HEK293T (cell line): ENCODE measurements at regions not wholly inside any gene's neighbourhood (a gene's known extent, or its start where the extent isn't known, plus 50 kb on each side); places are given as distances from the start of the nearest gene placed in this dataset.

Experiments used
- CTCF ChIA-PET: fragments of 350-600 bp; formaldehyde crosslinking; extraction: SDS; loops from one replicate; lab custom pipeline; 2021; ENCODE audit warnings: antibody characterized with exemption, inconsistent platforms; lab: Yijun Ruan, JAX
- POLR2A ChIA-PET: fragments of 350-600 bp; formaldehyde crosslinking; extraction: SDS; loops from one replicate; lab custom pipeline; 2020; ENCODE audit warnings: antibody characterized with exemption, inconsistent platforms; lab: Yijun Ruan, JAX
- DNase-seq: peaks from one replicate; pipeline ENCODE4 v3.0.0; 2012; ENCODE audit warnings: mixed read lengths; ENCODE audit errors: extremely low spot score
- ARNT ChIP-seq: fragments of 450-650 bp; IDR thresholded peaks from 2 replicates; pipeline ENCODE4 v1.6.1; 2017; ENCODE audit warnings: mild to moderate bottlenecking
- BHLHE40 ChIP-seq: fragments of 450-650 bp; IDR thresholded peaks from 2 replicates; pipeline ENCODE4 v1.6.1; 2016; ENCODE audit warnings: mild to moderate bottlenecking, moderate library complexity, borderline replicate concordance
- CTBP1 ChIP-seq: fragments of 450-650 bp; IDR thresholded peaks from 2 replicates; pipeline ENCODE4 v1.6.1; 2016; ENCODE audit warnings: borderline replicate concordance
- ELF4 ChIP-seq: fragments of 450-650 bp; IDR thresholded peaks from 2 replicates; pipeline ENCODE4 v1.6.1; 2017; ENCODE audit warnings: antibody characterized with exemption
- FOXA1 ChIP-seq: fragments of 450-650 bp; IDR thresholded peaks from 2 replicates; pipeline ENCODE4 v1.6.1; 2016; ENCODE audit warnings: mild to moderate bottlenecking
- FOXK2 ChIP-seq: fragments of 450-650 bp; IDR thresholded peaks from 2 replicates; pipeline ENCODE4 v1.6.1; 2016; ENCODE audit warnings: mild to moderate bottlenecking
- FOXM1 ChIP-seq: fragments of 450-650 bp; IDR thresholded peaks from 2 replicates; pipeline ENCODE4 v1.6.1; 2017; ENCODE audit warnings: mild to moderate bottlenecking, borderline replicate concordance
- HDGF ChIP-seq: fragments of 450-650 bp; IDR thresholded peaks from 2 replicates; pipeline ENCODE4 v1.6.1; 2017; ENCODE audit warnings: antibody characterized with exemption, borderline replicate concordance
- L3MBTL2 ChIP-seq: fragments of 450-650 bp; conservative IDR thresholded peaks from 2 replicates; pipeline ENCODE4 v1.6.1; 2016; ENCODE audit warnings: mild to moderate bottlenecking
- LEF1 ChIP-seq: fragments of 450-650 bp; IDR thresholded peaks from 2 replicates; pipeline ENCODE4 v1.6.1; 2017; ENCODE audit warnings: mild to moderate bottlenecking, borderline replicate concordance
- NFRKB ChIP-seq: fragments of 450-650 bp; IDR thresholded peaks from 2 replicates; pipeline ENCODE4 v1.6.1; 2016; ENCODE audit warnings: mild to moderate bottlenecking, moderate library complexity
- SP1 ChIP-seq: fragments of 450-650 bp; IDR thresholded peaks from 2 replicates; pipeline ENCODE4 v1.6.1; 2017
- SUZ12 ChIP-seq: fragments of 450-650 bp; IDR thresholded peaks from 2 replicates; pipeline ENCODE4 v1.6.1; 2016; ENCODE audit warnings: mild to moderate bottlenecking
- TARDBP ChIP-seq: fragments of 450-650 bp; IDR thresholded peaks from 2 replicates; pipeline ENCODE4 v1.6.1; 2016
- ZNF384 ChIP-seq: fragments of 450-650 bp; IDR thresholded peaks from 2 replicates; pipeline ENCODE4 v1.6.1; 2016
- TF ChIP-seq, protein P1 (sequence below): fragments of 450-650 bp; IDR thresholded peaks from 2 replicates; pipeline ENCODE4 v1.6.1; 2016

DNA sequence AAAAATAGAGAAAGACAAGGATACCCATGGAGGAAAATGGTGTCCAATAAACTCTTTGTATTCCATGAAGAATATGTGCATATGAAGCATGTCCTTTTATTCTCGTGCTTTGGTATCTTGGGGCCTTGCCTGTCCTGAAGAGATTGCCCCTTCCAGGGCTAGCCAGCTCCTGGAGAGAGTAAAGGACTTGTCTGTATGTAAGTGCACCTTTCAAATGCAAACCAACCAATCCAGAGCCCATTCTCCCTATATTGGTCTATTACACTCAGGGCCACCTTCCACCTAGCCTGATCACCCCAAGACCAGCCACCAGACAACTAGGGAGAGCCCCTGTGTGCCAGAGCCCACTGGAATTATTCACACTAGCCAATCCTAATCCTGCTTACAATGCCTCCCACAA lies 221.6 kb downstream of the CD83 start:
- DNase-seq, result no peak
- POLR2A ChIA-PET, result no interaction called here
- TF ChIP-seq BHLHE40 (no peak), LEF1 (no peak), SP1 (no peak), ELF4 (no peak), ZNF384 (no peak), FOXA1 (no peak), HDGF (no peak), FOXK2 (no peak), SUZ12 (no peak), TARDBP (no peak), ARNT (no peak), L3MBTL2 (no peak), NFRKB (no peak), FOXM1 (no peak), CTBP1 (no peak)
- TF ChIP-seq, protein P1, sequence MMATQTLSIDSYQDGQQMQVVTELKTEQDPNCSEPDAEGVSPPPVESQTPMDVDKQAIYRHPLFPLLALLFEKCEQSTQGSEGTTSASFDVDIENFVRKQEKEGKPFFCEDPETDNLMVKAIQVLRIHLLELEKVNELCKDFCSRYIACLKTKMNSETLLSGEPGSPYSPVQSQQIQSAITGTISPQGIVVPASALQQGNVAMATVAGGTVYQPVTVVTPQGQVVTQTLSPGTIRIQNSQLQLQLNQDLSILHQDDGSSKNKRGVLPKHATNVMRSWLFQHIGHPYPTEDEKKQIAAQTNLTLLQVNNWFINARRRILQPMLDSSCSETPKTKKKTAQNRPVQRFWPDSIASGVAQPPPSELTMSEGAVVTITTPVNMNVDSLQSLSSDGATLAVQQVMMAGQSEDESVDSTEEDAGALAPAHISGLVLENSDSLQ, result no peak
- CTCF ChIA-PET, result no interaction called here

DNA sequence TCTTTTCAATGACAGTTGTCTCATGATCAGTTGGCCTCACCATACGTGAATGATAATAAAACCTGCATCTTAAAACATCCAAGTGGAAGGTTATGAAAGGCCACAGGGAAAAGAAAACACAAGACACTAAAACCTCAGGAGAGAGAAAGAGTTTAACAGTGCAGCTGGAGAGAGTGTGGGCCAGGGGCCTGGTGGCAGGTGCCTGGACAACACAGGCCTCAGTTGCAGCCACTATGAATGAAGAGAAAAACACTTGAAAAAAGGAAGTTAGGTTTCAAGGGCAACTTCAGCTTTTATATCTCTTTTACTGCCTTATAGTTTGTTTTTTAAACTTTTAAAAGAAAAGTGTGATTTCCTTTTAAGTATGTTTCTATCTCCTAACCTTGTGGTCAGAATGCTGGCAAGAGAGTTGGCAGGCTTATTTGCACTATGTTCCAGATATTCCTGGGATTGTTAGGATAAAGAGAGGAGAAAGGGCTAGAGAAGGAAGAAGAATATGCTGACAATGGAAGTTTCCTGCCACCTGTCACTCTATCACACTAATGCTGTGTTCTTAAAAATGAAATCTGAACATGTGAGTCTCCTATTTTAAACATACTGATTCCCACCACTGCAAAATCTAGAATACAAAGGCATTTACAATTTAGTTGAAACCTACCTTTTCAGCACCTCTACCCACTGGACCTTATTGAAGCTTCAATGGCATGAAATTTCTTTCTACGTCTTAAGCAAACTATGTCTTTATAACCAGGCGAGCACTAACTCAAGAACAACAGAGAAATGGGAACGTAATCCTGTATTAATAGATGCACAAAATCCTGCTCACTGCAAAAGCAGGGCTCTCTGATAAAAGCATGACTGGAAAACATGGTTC lies 222.4 kb downstream of the CD83 start:
- ChIA-PET POLR2A (no interaction called here), CTCF (no interaction called here)
- no peak for TF ChIP-seq L3MBTL2
- TF ChIP-seq NFRKB, result no peak
- no peak for TF ChIP-seq CTBP1
- TF ChIP-seq, protein P1, result no peak
- no peak for DNase-seq

DNA sequence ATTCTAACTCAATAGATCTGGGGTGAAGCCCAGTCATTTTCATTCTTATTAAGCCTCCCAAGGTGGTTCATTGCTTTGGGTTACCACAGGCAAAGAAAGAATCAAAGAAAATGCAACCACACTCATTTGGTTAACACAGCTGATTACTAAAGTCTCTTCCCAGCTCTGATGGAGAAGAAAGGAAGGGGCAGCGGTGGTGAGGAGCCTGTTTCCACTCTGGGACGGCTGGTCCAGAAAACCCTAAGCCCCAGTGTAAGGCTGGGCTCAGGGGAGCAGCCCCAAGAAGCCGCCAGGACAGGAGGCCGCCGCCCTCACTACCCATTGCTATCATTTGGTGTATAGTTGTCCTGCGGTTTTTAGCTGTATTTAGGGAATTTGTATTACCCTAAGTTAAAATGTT lies 226.9 kb downstream of the CD83 start:
- no peak for DNase-seq
- ChIA-PET CTCF (no interaction called here), POLR2A (no interaction called here)
- TF ChIP-seq, protein P1, result no peak
- no peak for TF ChIP-seq BHLHE40
- no peak for TF ChIP-seq ARNT
- TF ChIP-seq FOXK2, result no peak
- TF ChIP-seq FOXA1, result no peak
- TF ChIP-seq SP1, result no peak
- TF ChIP-seq ELF4, result no peak
- TF ChIP-seq FOXM1, result no peak
- no peak for TF ChIP-seq HDGF
- no peak for TF ChIP-seq ZNF384
- TF ChIP-seq LEF1, result no peak

DNA sequence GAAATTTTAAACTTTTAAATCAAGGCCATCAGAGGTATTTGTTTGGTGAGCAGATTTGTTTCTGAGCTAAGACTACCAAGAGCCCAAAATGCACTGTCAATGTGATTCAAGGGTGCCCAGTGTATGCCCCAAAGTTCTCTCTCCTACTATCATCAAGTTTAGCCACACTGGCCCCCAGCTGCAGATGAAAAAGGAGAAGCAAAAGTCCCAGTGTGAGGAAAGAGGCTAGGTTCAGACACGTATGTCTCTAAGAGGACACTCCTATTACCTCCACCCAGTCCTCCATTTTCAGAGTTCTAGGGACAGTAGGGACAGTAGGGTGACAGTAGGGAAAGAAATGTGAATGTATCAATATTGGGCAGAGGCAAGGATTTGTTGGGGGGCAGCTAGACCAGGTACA lies 230.8 kb downstream of the CD83 start:
- ChIA-PET CTCF (no interaction called here), POLR2A (no interaction called here)
- TF ChIP-seq HDGF (no peak), TARDBP (no peak), LEF1 (no peak)
- TF ChIP-seq, protein P1, result no peak
- DNase-seq, result no peak

DNA sequence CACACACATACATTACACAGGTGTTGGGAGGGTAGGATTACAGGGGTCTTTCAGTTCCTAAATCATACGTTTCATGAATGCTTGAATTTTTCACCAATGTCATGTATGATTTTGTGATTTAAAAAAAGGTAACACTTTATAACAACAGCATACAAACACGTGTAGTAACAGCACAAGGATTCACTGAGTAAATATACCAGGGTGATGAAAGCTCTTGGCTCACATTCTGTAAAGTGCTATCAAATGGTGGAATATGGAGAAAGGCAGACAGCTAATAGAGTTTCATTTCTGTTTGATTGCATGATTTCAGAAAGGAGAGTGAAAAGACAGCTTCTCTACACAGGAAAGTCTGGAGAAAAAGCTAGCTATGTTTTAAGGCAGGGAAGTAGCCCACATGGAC lies 231.9 kb downstream of the CD83 start:
- CTCF ChIA-PET, result no interaction called here
- DNase-seq, result no peak
- TF ChIP-seq ELF4, result no peak
- no peak for TF ChIP-seq NFRKB
- TF ChIP-seq LEF1, result no peak
- POLR2A ChIA-PET, result interaction anchor here (0.6 kb wide), 1 partner anchor 61 kb away, joined by 3 read pairs; no protein-coding TSS in a partner anchor

DNA sequence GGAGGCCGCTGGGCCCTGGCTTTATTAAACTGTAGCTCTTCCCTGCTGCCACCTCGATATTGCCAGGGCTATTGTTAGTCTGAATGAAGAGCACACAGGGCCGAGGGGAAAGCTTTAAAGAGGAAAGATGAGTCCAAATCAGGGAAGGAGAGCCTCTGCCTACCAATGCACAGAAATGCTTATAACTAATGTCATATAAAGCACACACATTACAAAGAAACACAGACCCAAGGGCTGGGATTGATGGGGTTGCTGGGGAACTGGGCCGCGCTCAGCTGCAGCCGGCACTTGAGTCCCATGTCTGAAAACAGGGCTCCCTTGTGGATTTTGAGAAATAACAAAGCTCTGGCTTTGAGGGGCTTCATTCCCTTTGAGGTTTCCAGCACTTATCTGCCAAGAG lies 232.6 kb downstream of the CD83 start:
- no peak for TF ChIP-seq SUZ12
- TF ChIP-seq ARNT, result no peak
- TF ChIP-seq HDGF, result no peak
- TF ChIP-seq LEF1, result no peak
- no peak for TF ChIP-seq NFRKB
- CTCF ChIA-PET, result no interaction called here
- no peak for DNase-seq
- POLR2A ChIA-PET, result no interaction called here

DNA sequence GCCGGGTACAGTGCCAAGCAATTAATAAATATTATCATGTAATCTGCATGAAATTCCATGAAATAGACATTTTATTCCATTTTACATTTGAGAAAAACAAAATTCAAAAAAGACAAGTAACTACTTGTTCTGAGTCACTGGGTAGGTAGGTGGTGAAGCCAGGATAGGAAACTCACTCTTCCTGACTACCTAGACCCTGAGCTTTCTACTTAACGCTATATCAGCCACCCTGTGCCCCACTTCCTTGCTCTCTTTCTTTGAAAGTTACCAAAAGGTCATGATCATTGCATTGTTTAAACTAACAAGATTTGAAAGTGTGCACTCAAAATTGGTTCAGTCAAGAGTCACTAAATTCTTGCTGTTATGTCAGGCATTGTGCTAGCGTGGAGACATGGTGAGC lies 235.7 kb downstream of the CD83 start:
- ChIA-PET POLR2A (no interaction called here), CTCF (no interaction called here)
- TF ChIP-seq TARDBP (no peak), SP1 (no peak), NFRKB (no peak), SUZ12 (no peak), ELF4 (no peak), HDGF (no peak), FOXA1 (no peak), FOXK2 (no peak), BHLHE40 (no peak), LEF1 (no peak), ARNT (no peak), CTBP1 (no peak), ZNF384 (no peak), L3MBTL2 (no peak), FOXM1 (no peak)
- TF ChIP-seq, protein P1, result no peak
- no peak for DNase-seq
